Retinal pigment epithelial cell (primary cell): ENCODE measurements at regions not wholly inside any gene's neighbourhood (a gene's known extent, or its start where the extent isn't known, plus 50 kb on each side); places are given as distances from the start of the nearest gene placed in this dataset.

Experiments
- DNase-seq: peaks from one replicate; pipeline ENCODE4 v3.0.0-alpha.2; 2010; ENCODE audit warnings: low read depth
- H3K4me3 ChIP-seq: 2 replicates; pipeline ENCODE4 v1.5.1; 2011; ENCODE audit warnings: mild to moderate bottlenecking, low read length, control low read depth, moderate library complexity
- TF ChIP-seq, protein P1 (sequence below): conservative IDR thresholded peaks from 2 replicates; pipeline ENCODE4 v1.5.1; 2011; ENCODE audit warnings: low read depth, low read length, control low read depth, inconsistent platforms

DNA sequence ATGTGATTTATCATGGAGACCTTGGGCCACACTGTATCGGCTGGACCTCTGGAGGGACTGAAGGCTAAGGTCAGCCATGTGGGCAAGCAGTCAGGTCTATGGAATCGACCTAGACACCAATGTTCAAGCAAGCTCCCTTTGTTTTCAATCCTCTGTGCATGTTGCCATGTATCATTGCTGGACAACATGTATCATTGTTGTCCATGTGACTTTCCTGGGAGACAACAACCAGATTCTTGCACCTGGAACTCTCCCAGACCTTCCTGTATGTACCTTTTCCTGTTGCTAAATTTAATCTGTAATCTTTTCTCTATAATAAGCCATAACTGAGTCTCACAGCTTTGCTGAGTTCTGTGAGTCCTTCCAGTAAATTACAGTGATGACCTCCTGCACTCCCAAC lies 329.4 kb upstream of the BOD1L1 start:
- no peak for DNase-seq
- TF ChIP-seq, protein P1, sequence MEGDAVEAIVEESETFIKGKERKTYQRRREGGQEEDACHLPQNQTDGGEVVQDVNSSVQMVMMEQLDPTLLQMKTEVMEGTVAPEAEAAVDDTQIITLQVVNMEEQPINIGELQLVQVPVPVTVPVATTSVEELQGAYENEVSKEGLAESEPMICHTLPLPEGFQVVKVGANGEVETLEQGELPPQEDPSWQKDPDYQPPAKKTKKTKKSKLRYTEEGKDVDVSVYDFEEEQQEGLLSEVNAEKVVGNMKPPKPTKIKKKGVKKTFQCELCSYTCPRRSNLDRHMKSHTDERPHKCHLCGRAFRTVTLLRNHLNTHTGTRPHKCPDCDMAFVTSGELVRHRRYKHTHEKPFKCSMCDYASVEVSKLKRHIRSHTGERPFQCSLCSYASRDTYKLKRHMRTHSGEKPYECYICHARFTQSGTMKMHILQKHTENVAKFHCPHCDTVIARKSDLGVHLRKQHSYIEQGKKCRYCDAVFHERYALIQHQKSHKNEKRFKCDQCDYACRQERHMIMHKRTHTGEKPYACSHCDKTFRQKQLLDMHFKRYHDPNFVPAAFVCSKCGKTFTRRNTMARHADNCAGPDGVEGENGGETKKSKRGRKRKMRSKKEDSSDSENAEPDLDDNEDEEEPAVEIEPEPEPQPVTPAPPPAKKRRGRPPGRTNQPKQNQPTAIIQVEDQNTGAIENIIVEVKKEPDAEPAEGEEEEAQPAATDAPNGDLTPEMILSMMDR, result no peak

DNA sequence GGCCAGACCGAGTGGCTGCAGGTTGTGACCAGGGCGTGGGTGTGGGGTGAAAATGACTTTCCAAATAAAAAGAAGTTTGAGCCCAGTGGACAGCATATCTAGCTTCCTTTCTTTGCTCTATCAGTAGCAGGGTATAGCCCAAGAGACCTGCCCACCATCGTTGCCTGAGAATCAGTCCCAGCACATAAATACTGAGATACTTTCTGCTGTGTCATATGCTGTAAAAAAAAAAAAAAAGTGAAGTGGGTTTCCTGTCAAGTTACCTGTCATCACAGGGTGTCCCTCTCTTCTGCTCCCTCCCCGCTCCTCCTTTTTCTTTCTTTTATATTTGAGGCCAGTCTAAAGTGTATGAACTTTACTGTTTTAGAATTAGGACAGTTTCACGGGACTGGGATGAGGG lies 330.3 kb upstream of the BOD1L1 start:
- H3K4me3 ChIP-seq, result no peak overlapping the region
- TF ChIP-seq, protein P1, result no peak
- no peak for DNase-seq

More for the DNA sequence above, 329.4 kb upstream of the BOD1L1 start:
- no peak overlapping the region for H3K4me3 ChIP-seq

DNA sequence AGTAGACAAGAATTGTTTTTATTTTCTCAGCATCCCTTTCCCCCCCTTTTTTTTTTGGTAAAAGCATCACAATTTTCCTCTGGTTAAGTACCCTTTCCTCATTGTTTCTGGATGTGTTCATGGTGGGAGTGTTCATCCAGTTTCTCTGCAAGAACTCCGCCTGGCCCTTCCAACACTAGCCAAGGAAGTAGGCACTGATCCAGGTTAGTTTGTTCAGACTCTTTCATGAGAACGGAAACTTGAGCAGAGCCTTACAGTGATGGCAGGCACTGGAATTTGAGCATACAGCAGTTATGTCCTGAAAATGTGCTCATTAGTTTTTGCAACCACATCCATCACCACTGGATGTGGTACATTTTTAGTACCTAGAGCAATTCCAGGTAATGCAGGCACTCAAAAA lies 336.1 kb upstream of the BOD1L1 start:
- H3K4me3 ChIP-seq, result no peak overlapping the region
- TF ChIP-seq, protein P1, result no peak
- DNase-seq, result no peak

DNA sequence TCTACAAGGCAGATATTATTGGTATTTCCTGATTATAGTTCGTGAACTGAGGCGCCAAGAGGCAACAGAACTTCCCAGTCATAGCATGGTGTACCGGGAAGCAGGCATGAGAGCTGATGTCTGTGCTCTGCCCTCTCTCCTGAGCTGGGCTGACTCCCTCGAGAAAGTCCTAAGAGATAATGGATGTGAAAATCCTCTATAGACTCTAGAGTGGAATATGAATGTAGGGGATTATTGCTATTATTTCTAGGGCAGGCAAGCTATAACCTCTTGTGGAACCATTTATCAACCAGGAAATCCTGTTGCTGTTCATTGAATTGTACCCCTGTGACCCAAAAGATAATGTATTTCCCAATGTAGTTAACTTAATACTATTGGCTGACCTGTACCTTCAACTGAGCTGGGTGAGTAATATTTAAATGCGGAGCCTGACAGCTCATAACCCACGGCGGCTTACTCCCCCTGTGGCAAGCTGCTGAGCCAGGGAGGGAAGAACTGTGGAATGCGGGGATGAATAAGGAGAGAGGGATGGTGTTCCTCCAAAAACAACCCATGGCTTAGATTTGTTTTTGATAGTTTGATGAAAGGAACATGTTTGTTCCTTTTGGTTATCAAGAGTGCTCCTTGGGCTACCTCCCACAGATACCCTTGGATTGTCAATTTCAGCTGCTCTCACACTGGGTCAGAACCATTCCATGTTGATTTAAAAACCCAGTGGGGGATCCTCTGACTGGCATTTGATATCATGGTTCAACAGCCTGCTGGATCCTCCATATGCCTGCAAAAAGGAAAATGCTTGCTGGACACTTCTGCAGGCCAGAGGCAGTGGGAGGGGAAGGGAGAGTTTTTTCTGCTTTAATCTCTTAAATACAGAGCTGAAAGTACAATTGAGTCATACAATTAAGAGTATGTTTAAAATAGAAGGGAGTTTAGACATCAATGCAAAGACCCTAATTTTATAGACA lies 339.0 kb upstream of the BOD1L1 start:
- no peak overlapping the region for H3K4me3 ChIP-seq
- no peak for DNase-seq
- TF ChIP-seq, protein P1, result peak; percentile 28

DNA sequence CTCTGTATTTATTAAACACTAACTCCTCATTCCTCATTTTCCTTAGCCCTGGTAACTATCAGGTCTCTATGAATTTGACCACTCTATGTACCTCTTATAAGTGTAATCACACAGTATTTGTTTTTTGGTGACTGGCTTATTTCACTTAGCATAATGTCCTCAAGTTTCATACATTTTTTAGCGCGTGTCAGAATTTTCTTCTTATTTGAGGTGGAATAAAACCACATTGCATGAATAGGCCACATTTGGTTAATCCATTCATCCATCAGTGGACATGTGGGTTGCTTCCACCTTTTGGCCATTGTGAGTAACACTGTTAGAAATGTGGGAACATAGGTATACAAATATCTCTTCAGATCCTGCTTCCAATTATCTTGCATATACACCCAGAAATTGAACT lies 341.2 kb upstream of the BOD1L1 start:
- TF ChIP-seq, protein P1, result no peak
- DNase-seq, result no peak
- H3K4me3 ChIP-seq, result no peak overlapping the region

DNA sequence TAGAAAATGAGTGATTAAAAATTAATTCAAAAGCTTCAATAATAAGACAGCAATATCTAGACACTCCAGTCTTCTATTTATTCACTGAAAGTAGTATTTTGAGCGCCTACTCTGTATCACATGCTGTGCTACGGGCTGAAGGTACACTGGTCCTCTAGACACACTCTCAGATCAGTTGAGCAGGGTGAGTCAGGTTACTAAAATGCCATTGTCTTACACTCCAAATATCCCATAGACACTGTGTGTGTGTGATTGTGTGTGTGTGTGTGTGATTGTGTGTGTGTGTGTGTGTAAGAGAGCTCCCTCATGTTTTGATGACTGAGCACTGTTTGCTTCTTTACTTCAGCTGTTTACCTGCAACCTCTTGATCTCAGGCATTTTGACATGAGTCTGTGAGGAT lies 342.8 kb upstream of the BOD1L1 start:
- H3K4me3 ChIP-seq, result no peak overlapping the region
- DNase-seq, result no peak
- TF ChIP-seq, protein P1, result no peak

DNA sequence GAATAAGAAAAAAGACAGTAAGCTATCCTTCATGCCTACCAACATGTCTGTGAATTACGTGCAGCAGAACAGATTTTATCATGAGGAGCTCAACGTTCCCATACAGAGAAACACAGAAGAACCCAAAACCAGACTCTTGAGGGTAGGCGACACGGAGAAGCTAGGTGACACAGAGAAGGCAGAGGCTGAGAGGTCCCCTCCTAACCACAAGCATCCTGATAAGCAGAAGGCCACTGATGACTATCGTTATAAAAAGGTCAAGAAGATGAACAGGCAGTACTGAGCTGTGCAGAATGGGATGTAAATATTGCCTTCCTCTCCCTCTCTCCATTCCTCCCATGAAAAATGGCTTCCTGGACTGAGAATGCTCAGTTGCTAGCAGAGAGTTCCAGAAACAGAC lies 350.2 kb upstream of the BOD1L1 start:
- no peak for DNase-seq
- H3K4me3 ChIP-seq, result no peak overlapping the region
- TF ChIP-seq, protein P1, result no peak
